ENCODE measurements at regions not wholly inside any gene's neighbourhood (a gene's known extent, or its start where the extent isn't known, plus 50 kb on each side); places are given as distances from the start of the nearest gene placed in this dataset.

DNA sequence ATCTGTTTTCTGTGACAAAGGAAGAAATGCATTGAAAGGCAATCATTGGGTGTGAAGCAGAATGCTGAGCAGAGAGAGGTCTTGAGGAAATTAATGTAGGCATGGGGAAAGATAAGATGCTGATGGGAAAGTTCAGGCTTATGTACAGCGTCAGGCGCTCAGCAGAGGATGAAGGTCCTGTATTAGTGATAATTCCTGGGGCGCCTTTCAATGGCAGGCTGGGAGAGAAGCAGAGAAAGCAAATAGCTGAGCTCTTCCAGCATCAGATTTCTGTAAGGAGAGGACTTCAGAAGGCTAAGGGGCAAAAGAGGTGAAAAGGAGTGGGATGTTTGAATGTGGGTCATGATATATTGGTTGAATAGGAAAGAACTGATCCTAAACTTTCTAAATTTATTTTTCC is 129.8 kb downstream of the HNMT start:
- TF ChIP-seq, protein P1, sequence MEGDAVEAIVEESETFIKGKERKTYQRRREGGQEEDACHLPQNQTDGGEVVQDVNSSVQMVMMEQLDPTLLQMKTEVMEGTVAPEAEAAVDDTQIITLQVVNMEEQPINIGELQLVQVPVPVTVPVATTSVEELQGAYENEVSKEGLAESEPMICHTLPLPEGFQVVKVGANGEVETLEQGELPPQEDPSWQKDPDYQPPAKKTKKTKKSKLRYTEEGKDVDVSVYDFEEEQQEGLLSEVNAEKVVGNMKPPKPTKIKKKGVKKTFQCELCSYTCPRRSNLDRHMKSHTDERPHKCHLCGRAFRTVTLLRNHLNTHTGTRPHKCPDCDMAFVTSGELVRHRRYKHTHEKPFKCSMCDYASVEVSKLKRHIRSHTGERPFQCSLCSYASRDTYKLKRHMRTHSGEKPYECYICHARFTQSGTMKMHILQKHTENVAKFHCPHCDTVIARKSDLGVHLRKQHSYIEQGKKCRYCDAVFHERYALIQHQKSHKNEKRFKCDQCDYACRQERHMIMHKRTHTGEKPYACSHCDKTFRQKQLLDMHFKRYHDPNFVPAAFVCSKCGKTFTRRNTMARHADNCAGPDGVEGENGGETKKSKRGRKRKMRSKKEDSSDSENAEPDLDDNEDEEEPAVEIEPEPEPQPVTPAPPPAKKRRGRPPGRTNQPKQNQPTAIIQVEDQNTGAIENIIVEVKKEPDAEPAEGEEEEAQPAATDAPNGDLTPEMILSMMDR (IDR thresholded peaks at IDR 0.05; ENCODE audit: borderline replicate concordance, extremely low read depth, low read length, poor library complexity, severe bottlenecking) = no peak
- TF ChIP-seq EZH2 (IDR thresholded peaks at IDR 0.05; ENCODE audit: borderline replicate concordance, low read depth, low read length, severe bottlenecking) = no peak
